ENCODE measurements at regions not wholly inside any gene's neighbourhood (a gene's known extent, or its start where the extent isn't known, plus 50 kb on each side); places are given as distances from the start of the nearest gene placed in this dataset.

- TF ChIP-seq ZNF331 (CRISPR knock-in tag; IDR thresholded peaks at IDR 0.05) (no peak), ZSCAN22 (CRISPR knock-in tag; IDR thresholded peaks at IDR 0.05) (no peak)
These were observed 76.4 kb upstream of the SLC1A1 start (continued) for GRCh38 chr9:4413856-4414255.

- no peak overlapping the region for H3K4me3 ChIP-seq (replicated peaks in 1 of 3; ENCODE audit: insufficient read depth in 1 of 3, low read depth in 2 of 3, low read length in 3 of 3)
- intact Hi-C loops (cut with micrococcal nuclease; ENCODE audit: unreplicated experiment) (no loop called here), in situ Hi-C loops (cut with HindIII; ENCODE audit: extremely low pct_ligation_motif_present, low pct_unique_long_range_greater_than_20kb) (no loop called here)
- no peaks in the 10 kb centered on the region for H3K27me3 ChIP-seq (ENCODE audit: control insufficient read depth in 1 of 2, insufficient read depth in 2 of 2, low read length in 2 of 2)
- H2AFZ ChIP-seq (ENCODE audit: low read length): no peak overlapping the region
- ATAC-seq (no peak), FAIRE-seq (no peak), DNase-seq (ENCODE audit: low spot score) (no peak)
- TF ChIP-seq KLF6 (CRISPR knock-in tag; IDR thresholded peaks at IDR 0.05) (no peak), ZNF343 (CRISPR knock-in tag; IDR thresholded peaks at IDR 0.05) (no peak), NFAT5 (CRISPR knock-in tag; IDR thresholded peaks at IDR 0.05) (no peak), SP4 (CRISPR knock-in tag; IDR thresholded peaks at IDR 0.05) (no peak), AKAP8 (CRISPR knock-in tag; IDR thresholded peaks at IDR 0.05) (no peak), ZFP36 (IDR thresholded peaks at IDR 0.05; ENCODE audit: borderline replicate concordance, low read depth, low read length, partially characterized antibody) (no peak), ZNF792 (CRISPR knock-in tag; IDR thresholded peaks at IDR 0.05) (no peak), CEBPG (CRISPR knock-in tag; IDR thresholded peaks at IDR 0.05) (no peak), PHF20 (CRISPR knock-in tag; IDR thresholded peaks at IDR 0.05) (no peak), ZNF607 (CRISPR knock-in tag; IDR thresholded peaks at IDR 0.05; ENCODE audit: borderline replicate concordance) (no peak), SRF (IDR thresholded peaks at IDR 0.05; ENCODE audit: low read depth, low read length) (no peak), ZNF484 (CRISPR knock-in tag; IDR thresholded peaks at IDR 0.05; ENCODE audit: borderline replicate concordance, low read depth) (no peak)
- BruUV-seq (replicated peaks): no TSS peak
- CTCF ChIA-PET (ENCODE audit: low intra/inter-chr PET ratio, low total read pairs): no interaction called here
- no peak overlapping the region for H3K27ac ChIP-seq (ENCODE audit: extremely low read length, insufficient read depth, low read length)
- H3K4me2 ChIP-seq (ENCODE audit: low read depth, low read length): no peak overlapping the region
- 52% methylated on average over 2 of the region's 3 CpGs for WGBS (ENCODE audit: low lambda C conversion rate)
- no peaks in the 10 kb centered on the region for H3K36me3 ChIP-seq (replicated peaks in 1 of 2; ENCODE audit: control insufficient read depth in 1 of 2, insufficient read depth in 2 of 2, low read length in 2 of 2)
- H3K9me3 ChIP-seq (ENCODE audit: low read length): 0 out of 2 replicates have a peak, but pooled peaks cover 7% of the 10 kb centered on the region
- H3K9ac ChIP-seq (ENCODE audit: insufficient read depth, low read depth, low read length): no peak overlapping the region
- no peaks in the 10 kb centered on the region for H3K4me1 ChIP-seq (ENCODE audit: insufficient read depth, low read length)
- H3K79me2 ChIP-seq (ENCODE audit: insufficient read depth, low read length): no peaks in the 10 kb centered on the region
- POLR2A ChIA-PET: no interaction called here
- no peaks in the 10 kb centered on the region for H4K20me1 ChIP-seq (ENCODE audit: insufficient read depth, low read length)
These were observed 86.1 kb upstream of the SLC1A1 start for GRCh38 chr9:4404156-4404555.

Measured in HepG2 (cell line).